GM12874 (cell line): ENCODE measurements at regions not wholly inside any gene's neighbourhood (a gene's known extent, or its start where the extent isn't known, plus 50 kb on each side); places are given as distances from the start of the nearest gene placed in this dataset.

Source experiments
- CTCF ChIP-seq: IDR thresholded peaks from 2 replicates; pipeline ENCODE4 v1.5.1; 2011; ENCODE audit warnings: low read depth, mild to moderate bottlenecking, control low read depth, low read length, moderate library complexity; ENCODE audit not compliant: insufficient read depth

- TF ChIP-seq CTCF, result no peak
Observed at GRCh38 chr1:4006676-4007374, 106.8 kb upstream of the C1orf174 start.

GRCh38 chr1:4010284-4010683 lies 110.2 kb upstream of the C1orf174 start:
- no peak for TF ChIP-seq CTCF

GRCh38 chr1:4010814-4011605 lies 110.9 kb upstream of the C1orf174 start:
- no peak for TF ChIP-seq CTCF

- TF ChIP-seq CTCF, result no peak
Observed at GRCh38 chr1:4016351-4017130, 116.5 kb upstream of the C1orf174 start.

GRCh38 chr1:4017636-4018365 lies 117.7 kb upstream of the C1orf174 start:
- no peak for TF ChIP-seq CTCF

- TF ChIP-seq CTCF, result no peak
Observed at GRCh38 chr1:4018466-4019146, 118.5 kb upstream of the C1orf174 start.
